H1 (cell line): ENCODE measurements at regions not wholly inside any gene's neighbourhood (a gene's known extent, or its start where the extent isn't known, plus 50 kb on each side); places are given as distances from the start of the nearest gene placed in this dataset.
"Not testable (repeated sequence)": the region's sequence is repeated elsewhere in the genome, so short reads cannot be mapped to it uniquely, and the experiment has no call there.

Source experiments
- CTCF ChIA-PET: fragments of 300-600 bp; sonication (Branson Sonifier 250); formaldehyde crosslinking; loops from one replicate; lab custom pipeline; 2021; ENCODE audit not compliant: partially characterized antibody; lab: Charles Lee
- POLR2A ChIA-PET: fragments of 300-600 bp; sonication (Branson Sonifier 250); formaldehyde crosslinking; loops from one replicate; lab custom pipeline; 2021; ENCODE audit warnings: inconsistent platforms; ENCODE audit not compliant: partially characterized antibody; lab: Charles Lee
- DNase-seq, 2 experiments: peaks; one replicate each; pipeline versions ENCODE4 v3.0.0 to v3.0.0-alpha.2; 2010 to 2022; ENCODE audit warnings: low spot score in 2 of 2, low read depth in 1 of 2, mixed read lengths in 1 of 2
- FAIRE-seq: peaks from 2 replicates; lab custom pipeline; 2011; peaks lifted over from hg19 to GRCh38; lab: Jason Lieb, UNC
- H2AFZ ChIP-seq: 2 replicates; pipeline ENCODE4 v1.8.1; 2012; ENCODE audit warnings: low read length, inconsistent platforms
- H2AK5ac ChIP-seq: 2 replicates; pipeline ENCODE4 v1.6.1; 2013; ENCODE audit warnings: low read depth, low read length
- H2BK120ac ChIP-seq: replicated peaks from 2 replicates; pipeline ENCODE3; 2013; ENCODE audit warnings: low read depth, low read length, inconsistent platforms
- H2BK12ac ChIP-seq: 2 replicates; pipeline ENCODE4 v1.6.1; 2013; ENCODE audit warnings: low read depth, low read length
- H2BK15ac ChIP-seq: 2 replicates; pipeline ENCODE4 v1.6.1; 2013; ENCODE audit warnings: low read length
- H2BK20ac ChIP-seq: 2 replicates; pipeline ENCODE4 v1.6.1; 2013; ENCODE audit warnings: low read length
- H2BK5ac ChIP-seq: 2 replicates; pipeline ENCODE4 v1.6.1; 2013; ENCODE audit warnings: low read depth, low read length
- H3K14ac ChIP-seq: 2 replicates; pipeline ENCODE4 v1.6.1; 2013; ENCODE audit warnings: inconsistent platforms; ENCODE audit not compliant: insufficient read length
- H3K18ac ChIP-seq: 2 replicates; pipeline ENCODE4 v1.6.1; 2013; ENCODE audit warnings: low read length; ENCODE audit errors: extremely low read depth
- H3K23ac ChIP-seq: 2 replicates; pipeline ENCODE4 v1.6.1; 2013; ENCODE audit warnings: inconsistent platforms; ENCODE audit not compliant: insufficient read length
- H3K23me2 ChIP-seq: 2 replicates; pipeline ENCODE4 v1.6.1; 2013; ENCODE audit warnings: low read depth, low read length
- H3K27ac ChIP-seq: 2 replicates; pipeline ENCODE4 v1.6.1; 2011; ENCODE audit warnings: low read depth, low read length, inconsistent platforms
- H3K27me3 ChIP-seq, 4 experiments: replicated peaks in 1 of 4; 1 replicate in 1 of 4; 2 replicates in 3 of 4; pipeline versions ENCODE4 v1.6.1 to v1.8.1; 2011 to 2013; ENCODE audit warnings: low read length in 3 of 4, mild to moderate bottlenecking in 3 of 4, inconsistent platforms in 2 of 4, mixed read lengths in 2 of 4, moderate library complexity in 1 of 4; ENCODE audit not compliant: control insufficient read depth in 3 of 4, insufficient read depth in 3 of 4; ENCODE audit errors: extremely low read depth in 1 of 4
- H3K36me3 ChIP-seq, 4 experiments: 2 replicates each; pipeline versions ENCODE4 v1.6.1 to v1.8.1; 2011 to 2013; ENCODE audit warnings: mild to moderate bottlenecking in 4 of 4, low read length in 3 of 4, moderate library complexity in 2 of 4, control low read depth in 1 of 4, inconsistent platforms in 1 of 4; ENCODE audit not compliant: insufficient read depth in 4 of 4, control insufficient read depth in 2 of 4
- H3K4ac ChIP-seq: replicated peaks from 2 replicates; pipeline ENCODE3; 2013; ENCODE audit warnings: low read length, low read depth, mixed read lengths, inconsistent platforms; ENCODE audit not compliant: insufficient read length
- H3K4me1 ChIP-seq, 4 experiments: replicated peaks in 1 of 4; 1 replicate in 1 of 4; 2 replicates in 3 of 4; pipeline versions ENCODE4 v1.6.1 to v1.8.1; 2011 to 2013; ENCODE audit warnings: low read length in 3 of 4, inconsistent platforms in 2 of 4, mixed read lengths in 1 of 4; ENCODE audit not compliant: insufficient read depth in 4 of 4, control insufficient read depth in 3 of 4
- H3K4me2 ChIP-seq, 2 experiments: 2 replicates each; pipeline versions ENCODE4 v1.6.1 to v1.8.1; 2011 to 2013; ENCODE audit warnings: low read depth in 2 of 2, low read length in 2 of 2, control low read depth in 1 of 2, inconsistent platforms in 1 of 2, mild to moderate bottlenecking in 1 of 2; ENCODE audit not compliant: insufficient read depth in 1 of 2
- H3K4me3 ChIP-seq, 4 experiments: fragments of 200-600, 300-600 bp in 1 of 4; sonication (generic), shearing (Covaris generic), sonication (Bioruptor Twin) in 1 of 4; 2 replicates each; pipeline versions ENCODE4 v1.5.1 to v1.8.1; 2011 to 2016; ENCODE audit warnings: low read length in 4 of 4, low read depth in 3 of 4, control low read depth in 2 of 4, inconsistent platforms in 2 of 4, mild to moderate bottlenecking in 2 of 4, mixed read lengths in 1 of 4, moderate library complexity in 1 of 4; ENCODE audit not compliant: insufficient read depth in 2 of 4; ENCODE audit errors: extremely low read depth in 1 of 4
- H3K56ac ChIP-seq: replicated peaks from 2 replicates; pipeline ENCODE3; 2013; ENCODE audit warnings: low read depth, mild to moderate bottlenecking, mixed read lengths, low read length, inconsistent platforms; ENCODE audit not compliant: insufficient read length
- H3K79me1 ChIP-seq: 2 replicates; pipeline ENCODE4 v1.6.1; 2013; ENCODE audit warnings: low read depth, low read length, control low read depth
- H3K79me2 ChIP-seq, 2 experiments: 2 replicates each; pipeline versions ENCODE4 v1.6.1 to v1.8.1; 2012 to 2013; ENCODE audit warnings: low read length in 2 of 2, mild to moderate bottlenecking in 2 of 2, inconsistent platforms in 1 of 2; ENCODE audit not compliant: insufficient read depth in 2 of 2, control insufficient read depth in 1 of 2
- H3K9ac ChIP-seq, 4 experiments: replicated peaks in 1 of 4; 1 replicate in 1 of 4; 2 replicates in 3 of 4; pipeline versions ENCODE4 v1.6.1 to v1.8.1; 2011 to 2013; ENCODE audit warnings: low read depth in 3 of 4, low read length in 3 of 4, control low read depth in 2 of 4, mild to moderate bottlenecking in 2 of 4, moderate library complexity in 2 of 4, inconsistent platforms in 1 of 4; ENCODE audit errors: extremely low read depth in 1 of 4
- H3K9me3 ChIP-seq, 2 experiments: 2 replicates each; pipeline versions ENCODE4 v1.6.1 to v1.8.1; 2012 to 2013; ENCODE audit warnings: mild to moderate bottlenecking in 2 of 2, moderate library complexity in 2 of 2, control low read depth in 1 of 2, inconsistent platforms in 1 of 2, low read depth in 1 of 2, low read length in 1 of 2, mixed read lengths in 1 of 2; ENCODE audit not compliant: insufficient read depth in 2 of 2
- H4K20me1 ChIP-seq, 2 experiments: replicated peaks in 1 of 2; 2 replicates each; pipeline versions ENCODE3 to v1.8.1; 2011 to 2013; ENCODE audit warnings: inconsistent platforms in 2 of 2, low read length in 2 of 2, mild to moderate bottlenecking in 1 of 2; ENCODE audit not compliant: insufficient read depth in 2 of 2, control insufficient read depth in 1 of 2
- H4K5ac ChIP-seq: 2 replicates; pipeline ENCODE4 v1.6.1; 2013; ENCODE audit warnings: low read length, low read depth, mixed read lengths, inconsistent platforms; ENCODE audit not compliant: insufficient read length
- H4K8ac ChIP-seq: 2 replicates; pipeline ENCODE4 v1.8.0; 2013; ENCODE audit warnings: mild to moderate bottlenecking, moderate library complexity, low read length, inconsistent platforms; ENCODE audit not compliant: insufficient read depth; ENCODE audit errors: extremely low read depth
- H4K91ac ChIP-seq: replicated peaks from 2 replicates; pipeline ENCODE3; 2013; ENCODE audit warnings: low read length, mixed read lengths, inconsistent platforms; ENCODE audit not compliant: insufficient read length
- WGBS, 2 experiments: shearing (Covaris generic) in 1 of 2; methylation state at CpG; one replicate each; pipeline versions ENCODE4 v1.1.6 to v1.1.7; 2013 to 2015; ENCODE audit warnings: low lambda C conversion rate in 2 of 2, mixed read lengths in 2 of 2, inconsistent platforms in 1 of 2, low coverage in 1 of 2, missing lambda C conversion rate in 1 of 2; ENCODE audit not compliant: insufficient replicate concordance in 2 of 2, insufficient coverage in 1 of 2, insufficient read length in 1 of 2; ENCODE audit errors: extremely low coverage in 1 of 2, missing lambda C conversion rate in 1 of 2; 5-methylcytosine and 5-hydroxymethylcytosine counted together

- DNase-seq, H2BK120ac ChIP-seq, H3K9me3 ChIP-seq, H2AFZ ChIP-seq, H4K91ac ChIP-seq, H4K8ac ChIP-seq, H3K14ac ChIP-seq, H2BK20ac ChIP-seq, H3K79me1 ChIP-seq, H3K23me2 ChIP-seq, FAIRE-seq, H3K4me2 ChIP-seq, H3K18ac ChIP-seq, H2BK15ac ChIP-seq, H3K9ac ChIP-seq, H2AK5ac ChIP-seq, H3K4me1 ChIP-seq, CTCF ChIA-PET, H3K4me3 ChIP-seq, H4K20me1 ChIP-seq, H4K5ac ChIP-seq, H3K27ac ChIP-seq, H3K4ac ChIP-seq, H3K56ac ChIP-seq, H3K79me2 ChIP-seq, H2BK12ac ChIP-seq, H3K27me3 ChIP-seq, H3K23ac ChIP-seq, H2BK5ac ChIP-seq, H3K36me3 ChIP-seq, POLR2A ChIA-PET: not testable (repeated sequence)
- WGBS, 2 experiments: 81% methylated on average over 3 of the region's 3 CpGs; no CpG with 5 or more reads in 1 of the 2 experiments
These were observed 336.5 kb downstream of the NR2F2 start for GRCh38 chr15:96666979-96667378.
